AG10803 (cell line): ENCODE measurements at regions not wholly inside any gene's neighbourhood (a gene's known extent, or its start where the extent isn't known, plus 50 kb on each side); places are given as distances from the start of the nearest gene placed in this dataset.
"Not testable (repeated sequence)": the region's sequence is repeated elsewhere in the genome, so short reads cannot be mapped to it uniquely, and the experiment has no call there.

Experiments
- DNase-seq: peaks from one replicate; pipeline ENCODE4 v3.0.0; 2010; ENCODE audit warnings: low read depth
- H3K4me3 ChIP-seq: 2 replicates; pipeline ENCODE4 v1.5.1; 2011; ENCODE audit warnings: mild to moderate bottlenecking, low read length, control low read depth
- TF ChIP-seq, protein P1 (sequence below): conservative IDR thresholded peaks from 2 replicates; pipeline ENCODE4 v1.5.1; 2011; ENCODE audit warnings: mild to moderate bottlenecking, low read length, control low read depth, inconsistent platforms

DNA sequence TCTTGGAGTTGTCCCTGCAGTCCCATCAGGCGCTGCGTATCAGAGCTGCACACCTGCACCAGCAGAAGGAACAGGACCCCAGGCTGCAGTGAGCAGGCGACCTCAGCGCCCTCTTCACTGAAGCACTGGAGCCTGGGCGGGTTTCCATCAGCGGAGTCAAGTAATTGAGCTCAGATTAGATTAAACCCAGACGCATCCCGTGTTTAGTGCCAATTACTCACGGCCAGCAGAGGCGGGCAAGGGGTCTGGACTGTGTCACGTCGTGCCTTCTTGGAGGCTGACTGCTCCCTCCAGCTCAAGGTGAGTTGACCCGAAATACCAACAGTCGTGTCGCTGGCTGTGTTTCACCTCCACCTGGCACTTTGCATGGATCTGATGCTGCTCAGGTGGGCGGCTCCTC, 123.6 kb downstream of the CXCL12 start:
- H3K4me3 ChIP-seq: no peak overlapping the region
- peak; percentile 59 for DNase-seq
- TF ChIP-seq, protein P1, sequence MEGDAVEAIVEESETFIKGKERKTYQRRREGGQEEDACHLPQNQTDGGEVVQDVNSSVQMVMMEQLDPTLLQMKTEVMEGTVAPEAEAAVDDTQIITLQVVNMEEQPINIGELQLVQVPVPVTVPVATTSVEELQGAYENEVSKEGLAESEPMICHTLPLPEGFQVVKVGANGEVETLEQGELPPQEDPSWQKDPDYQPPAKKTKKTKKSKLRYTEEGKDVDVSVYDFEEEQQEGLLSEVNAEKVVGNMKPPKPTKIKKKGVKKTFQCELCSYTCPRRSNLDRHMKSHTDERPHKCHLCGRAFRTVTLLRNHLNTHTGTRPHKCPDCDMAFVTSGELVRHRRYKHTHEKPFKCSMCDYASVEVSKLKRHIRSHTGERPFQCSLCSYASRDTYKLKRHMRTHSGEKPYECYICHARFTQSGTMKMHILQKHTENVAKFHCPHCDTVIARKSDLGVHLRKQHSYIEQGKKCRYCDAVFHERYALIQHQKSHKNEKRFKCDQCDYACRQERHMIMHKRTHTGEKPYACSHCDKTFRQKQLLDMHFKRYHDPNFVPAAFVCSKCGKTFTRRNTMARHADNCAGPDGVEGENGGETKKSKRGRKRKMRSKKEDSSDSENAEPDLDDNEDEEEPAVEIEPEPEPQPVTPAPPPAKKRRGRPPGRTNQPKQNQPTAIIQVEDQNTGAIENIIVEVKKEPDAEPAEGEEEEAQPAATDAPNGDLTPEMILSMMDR: no peak

DNA sequence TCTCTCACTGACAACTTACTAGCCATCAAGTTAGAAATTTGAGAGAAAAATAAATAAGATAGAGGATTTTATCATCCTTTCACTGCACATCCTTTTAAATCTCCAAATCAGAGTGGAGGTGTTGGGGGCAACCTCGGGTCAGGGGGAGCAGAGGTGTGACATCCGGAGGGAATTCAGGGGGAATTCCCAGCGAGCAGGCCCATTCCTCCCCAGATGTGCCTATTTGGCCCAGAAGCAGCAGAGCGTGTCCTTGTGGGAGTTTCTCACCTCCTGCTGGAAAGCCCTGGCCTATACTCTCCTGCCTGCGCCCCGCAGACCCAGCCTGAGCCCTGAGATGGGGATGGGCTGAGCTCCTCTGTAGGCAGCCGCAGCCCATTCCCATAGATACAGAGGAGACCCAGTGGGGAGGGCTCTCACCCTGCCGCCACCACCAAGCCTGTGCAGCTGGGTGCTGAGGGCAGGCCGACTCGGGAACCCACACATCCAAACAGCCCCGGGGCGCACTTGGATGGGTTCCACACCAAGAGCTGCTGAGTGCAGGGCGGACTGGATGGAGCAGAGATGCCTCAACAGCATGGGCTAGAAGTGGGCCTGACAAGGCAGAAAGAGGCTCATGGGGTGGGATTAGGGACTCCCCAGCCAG, 124.5 kb downstream of the CXCL12 start:
- TF ChIP-seq, protein P1: no peak
- DNase-seq: no peak
- H3K4me3 ChIP-seq: no peak overlapping the region

DNA sequence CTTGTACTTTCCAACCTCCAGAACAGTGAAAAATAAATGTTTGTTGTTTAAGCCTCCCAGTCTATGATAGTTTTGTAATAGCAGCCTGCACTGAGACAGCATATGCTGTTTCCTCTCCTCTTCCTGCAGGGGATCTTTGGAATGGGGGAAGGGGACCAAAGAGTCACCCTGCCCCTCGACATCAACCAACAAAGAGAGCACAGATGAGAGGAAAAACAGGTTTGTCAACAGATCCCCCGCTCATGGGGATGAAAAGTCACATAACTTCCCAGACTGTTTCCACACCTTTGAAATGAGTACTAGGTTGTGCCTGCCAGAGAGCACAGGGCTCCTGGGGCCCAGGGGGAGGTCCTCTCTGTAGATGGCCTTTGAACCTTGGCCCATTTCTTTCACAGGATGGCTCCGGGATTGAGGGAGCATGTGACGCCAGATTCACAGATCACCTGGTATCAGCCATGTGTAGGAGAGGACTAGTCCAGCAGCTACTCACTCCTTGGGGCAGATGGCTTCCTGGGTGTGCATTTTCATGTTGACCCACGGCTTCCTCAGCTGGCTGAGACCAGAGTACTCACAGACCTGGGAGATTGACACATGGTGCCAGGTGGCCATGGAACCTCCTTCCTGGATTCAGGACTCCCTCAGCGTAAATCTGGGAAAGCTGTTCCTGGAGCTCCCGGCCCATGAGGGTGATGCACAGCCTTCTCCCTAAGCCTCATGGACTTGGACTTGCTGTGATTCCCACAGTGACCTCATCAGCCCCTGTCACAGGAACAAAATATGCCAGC, 125.6 kb downstream of the CXCL12 start:
- DNase-seq: no peak
- H3K4me3 ChIP-seq: no peak overlapping the region
- TF ChIP-seq, protein P1: no peak

DNA sequence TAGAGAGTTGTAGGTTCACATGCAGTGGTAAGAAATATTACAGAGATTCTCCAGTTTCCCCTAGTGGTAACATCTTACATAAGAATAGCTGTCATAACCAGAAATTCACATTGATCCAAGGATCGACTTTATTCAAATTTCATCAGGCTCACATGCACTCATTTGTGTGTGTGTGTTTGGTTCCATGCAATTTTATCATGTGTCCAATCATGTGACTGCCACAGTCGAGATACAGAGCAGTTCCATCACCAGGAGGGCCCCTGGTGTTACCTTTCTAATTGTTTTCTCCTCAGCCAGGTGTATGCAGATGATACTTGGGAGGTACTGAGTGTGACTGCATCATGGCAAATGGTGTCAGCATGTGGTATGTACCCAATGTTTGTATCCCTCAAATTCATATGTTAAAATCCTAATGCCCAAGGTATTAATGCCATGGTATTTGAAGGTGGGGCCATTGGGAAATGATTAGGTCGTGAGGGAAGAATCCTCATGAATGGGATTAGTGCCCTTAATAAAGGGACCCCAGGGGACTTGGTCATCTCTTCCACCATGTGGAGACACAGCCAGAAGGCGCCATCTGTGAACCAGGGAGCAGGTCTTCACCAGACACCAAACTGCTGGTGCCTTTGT, 126.3 kb downstream of the CXCL12 start:
- TF ChIP-seq, protein P1: no peak
- no peak overlapping the region for H3K4me3 ChIP-seq
- no peak for DNase-seq

DNA sequence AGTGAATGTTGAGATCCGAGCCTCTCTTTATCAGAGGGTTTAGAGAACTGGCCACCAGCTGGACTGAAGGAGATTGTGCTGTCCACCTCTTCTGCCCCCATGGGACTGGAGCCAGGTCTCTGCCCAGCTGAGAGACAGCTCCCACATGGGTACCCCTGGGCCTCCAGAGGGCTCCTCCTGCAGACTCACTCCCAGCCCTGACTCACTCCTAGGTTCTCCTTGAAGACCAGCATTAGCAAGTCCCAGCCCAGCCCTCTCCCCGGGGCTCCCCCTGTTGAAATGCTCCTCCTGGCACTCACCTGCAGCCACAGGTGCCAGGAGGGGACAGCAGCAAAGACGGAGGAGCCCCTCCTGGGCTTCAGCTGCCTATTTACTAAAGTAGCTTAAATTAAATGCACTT, 126.9 kb downstream of the CXCL12 start:
- no peak for DNase-seq
- TF ChIP-seq, protein P1: no peak
- H3K4me3 ChIP-seq: no peak overlapping the region

DNA sequence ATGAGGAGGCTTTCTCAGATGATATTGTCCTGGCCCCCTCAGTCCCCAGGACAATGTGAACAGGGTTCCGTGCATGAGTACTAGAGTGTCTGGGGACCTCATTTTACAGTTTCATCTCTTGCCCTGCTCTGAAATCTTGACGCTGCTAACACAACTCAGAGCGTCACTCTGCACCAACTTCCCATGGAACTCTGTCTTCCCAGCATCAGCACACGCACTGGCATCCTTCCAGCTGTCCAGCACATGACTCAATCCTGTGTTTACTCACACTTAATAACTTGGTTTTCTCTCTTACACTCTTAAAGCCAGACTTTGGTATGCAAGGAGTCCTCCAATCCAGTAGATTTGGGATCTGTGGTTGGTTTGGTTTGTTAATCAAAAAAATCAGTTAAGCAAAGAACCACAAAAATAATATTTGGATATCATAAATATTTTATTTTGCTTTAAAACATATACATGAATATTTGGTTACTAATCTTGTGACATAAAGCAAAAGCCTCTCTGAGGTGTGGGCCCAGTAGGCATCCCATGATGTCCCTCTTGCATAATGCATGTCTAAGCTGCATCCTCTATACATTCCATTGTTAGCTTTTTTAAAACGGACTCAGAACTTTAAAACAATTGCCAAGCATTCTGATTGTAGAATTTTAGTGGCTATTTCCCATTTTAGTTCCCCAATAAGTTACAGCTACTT, 131.0 kb downstream of the CXCL12 start:
- DNase-seq: peak; percentile 94
- TF ChIP-seq, protein P1: no peak
- no peak overlapping the region for H3K4me3 ChIP-seq

DNA sequence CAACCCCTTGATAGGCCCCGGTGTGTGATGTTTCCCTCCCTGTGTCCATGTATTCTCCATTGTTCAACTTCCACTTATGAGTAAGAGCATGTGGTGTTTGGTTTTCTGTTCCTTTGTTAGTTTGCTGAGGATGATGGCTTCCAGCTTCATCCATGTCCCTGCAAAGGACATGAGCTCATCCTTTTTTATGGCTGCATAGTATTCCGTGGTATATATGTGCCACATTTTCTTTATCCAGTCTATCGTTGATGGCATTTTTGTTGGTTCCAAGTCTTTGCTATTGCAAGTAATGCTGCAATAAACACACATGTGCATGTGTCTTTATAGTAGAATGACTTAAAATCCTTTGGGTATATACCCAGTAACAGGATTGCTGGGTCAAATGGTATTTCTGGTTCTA, 132.3 kb downstream of the CXCL12 start:
- not testable (repeated sequence) for H3K4me3 ChIP-seq, DNase-seq

DNA sequence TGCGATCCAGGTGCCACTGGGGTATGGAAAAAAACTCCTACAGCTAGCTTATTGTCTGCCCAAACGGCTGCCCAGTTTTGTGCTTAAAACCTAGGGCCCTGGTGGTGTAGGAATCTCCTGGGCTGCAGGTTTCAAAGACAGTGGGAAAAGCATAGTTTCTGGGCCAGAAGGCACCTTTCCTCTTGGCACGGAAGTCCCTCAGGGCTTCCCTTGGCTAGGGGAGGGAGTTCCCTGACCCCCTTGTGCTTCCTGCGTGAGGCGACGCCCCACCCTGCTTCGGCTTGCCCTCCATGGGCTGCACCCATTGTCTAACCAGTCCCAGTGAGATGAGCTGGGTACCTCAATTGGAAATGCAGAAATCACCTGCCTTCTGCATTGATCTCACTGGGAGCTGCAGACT, 135.0 kb downstream of the CXCL12 start:
- not testable (repeated sequence) for H3K4me3 ChIP-seq

More for the DNA sequence above, 135.0 kb downstream of the CXCL12 start:
- DNase-seq: not testable (repeated sequence)
